ENCODE measurements at regions not wholly inside any gene's neighbourhood (a gene's known extent, or its start where the extent isn't known, plus 50 kb on each side); places are given as distances from the start of the nearest gene placed in this dataset.
A peak's percentile ranks its signal among the peaks of the same experiment; 100 is the strongest.

GRCh38 chr12:126591533-126591932 lies 1526.3 kb downstream of the AACS start:
- no peak for DNase-seq (ENCODE audit: low read depth)
- no peak overlapping the region for H3K4me3 ChIP-seq (ENCODE audit: low read depth, low read length)
- no peak for TF ChIP-seq CTCF (IDR thresholded peaks at IDR 0.05; ENCODE audit: insufficient read depth, low read depth, low read length)

- H3K4me3 ChIP-seq (ENCODE audit: low read depth, low read length), result no peak overlapping the region
- no peak for TF ChIP-seq CTCF (IDR thresholded peaks at IDR 0.05; ENCODE audit: insufficient read depth, low read depth, low read length)
- no peak for DNase-seq (ENCODE audit: low read depth)
Observed at GRCh38 chr12:126601184-126602170, 1536.2 kb downstream of the AACS start.

DNA sequence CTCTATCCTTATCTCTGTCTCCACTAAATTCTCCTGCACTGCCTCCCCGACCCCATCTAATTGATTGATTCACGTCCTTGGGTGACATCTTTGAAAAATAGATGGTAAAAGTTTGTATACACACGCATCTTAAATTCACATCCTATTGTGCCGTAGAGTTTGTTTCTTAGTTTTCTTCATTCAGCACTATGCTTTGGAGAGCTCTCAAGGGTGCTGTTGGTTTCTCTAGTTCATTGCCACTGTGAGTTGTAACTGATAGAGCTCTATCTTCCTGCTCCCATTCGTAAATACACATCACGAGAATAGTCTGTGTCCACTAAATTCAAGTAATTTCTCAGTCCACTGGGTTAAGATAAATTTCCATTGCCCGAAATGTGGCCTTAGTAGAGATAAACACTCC lies 1537.4 kb downstream of the AACS start:
- no peak for DNase-seq (ENCODE audit: low read depth)
- no peak for TF ChIP-seq CTCF (IDR thresholded peaks at IDR 0.05; ENCODE audit: insufficient read depth, low read depth, low read length)

DNA sequence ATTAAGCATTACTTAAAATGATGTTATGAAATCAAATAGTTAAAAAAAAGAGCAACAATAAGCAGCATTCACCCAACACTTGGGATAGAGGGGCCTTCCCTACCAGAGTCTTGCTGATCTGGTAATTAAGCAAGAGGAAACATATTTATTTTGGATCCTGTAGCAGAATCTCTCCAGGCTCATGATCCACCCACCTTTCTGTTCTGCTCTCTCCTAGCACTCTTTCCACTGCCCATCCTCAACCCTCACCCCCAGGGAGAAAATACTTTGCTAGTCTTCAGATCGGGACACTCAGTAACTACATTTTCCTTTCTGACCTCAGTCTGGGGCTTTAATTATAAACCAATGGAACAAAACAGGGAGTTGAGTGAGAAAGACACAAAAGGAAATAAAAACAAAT lies 1541.9 kb downstream of the AACS start:
- TF ChIP-seq CTCF (IDR thresholded peaks at IDR 0.05; ENCODE audit: insufficient read depth, low read depth, low read length), result no peak
- DNase-seq (ENCODE audit: low read depth), result no peak
- H3K4me3 ChIP-seq (ENCODE audit: low read depth, low read length), result no peak overlapping the region

More for the DNA sequence above, 1537.4 kb downstream of the AACS start:
- H3K4me3 ChIP-seq (ENCODE audit: low read depth, low read length), result no peak overlapping the region

DNA sequence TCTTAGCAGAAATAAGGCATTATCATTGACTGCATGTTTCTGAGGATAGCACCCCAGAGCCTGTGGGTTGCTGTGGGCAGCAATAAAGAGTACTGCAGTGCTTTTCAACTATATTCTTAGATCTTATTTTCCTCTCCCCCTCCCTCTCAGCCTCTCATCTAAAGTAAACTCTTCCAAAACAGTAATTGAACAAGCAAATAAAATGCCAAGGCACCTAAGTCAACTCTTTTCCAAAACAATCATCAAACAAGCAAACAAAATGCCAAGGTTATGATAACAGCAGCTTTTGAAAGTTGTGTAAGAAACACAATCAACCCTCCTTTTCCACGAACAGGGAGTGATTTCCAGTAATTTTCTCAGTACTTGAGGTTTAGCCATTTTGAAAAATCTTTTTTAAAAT lies 1542.6 kb downstream of the AACS start:
- DNase-seq (ENCODE audit: low read depth), result peak; percentile 52
- TF ChIP-seq CTCF (IDR thresholded peaks at IDR 0.05; ENCODE audit: insufficient read depth, low read depth, low read length), result no peak
- no peak overlapping the region for H3K4me3 ChIP-seq (ENCODE audit: low read depth, low read length)

GRCh38 chr12:126608607-126609175 lies 1543.5 kb downstream of the AACS start:
- no peak for TF ChIP-seq CTCF (IDR thresholded peaks at IDR 0.05; ENCODE audit: insufficient read depth, low read depth, low read length)
- DNase-seq (ENCODE audit: low read depth), result peak; percentile 69
- H3K4me3 ChIP-seq (ENCODE audit: low read depth, low read length), result no peak overlapping the region
